ENCODE measurements at regions not wholly inside any gene's neighbourhood (a gene's known extent, or its start where the extent isn't known, plus 50 kb on each side); places are given as distances from the start of the nearest gene placed in this dataset.

GRCh38 chr4:119897260-119897659 is 169.4 kb downstream of the MAD2L1 start:
- in situ Hi-C loops (cut with HindIII; ENCODE audit: low pct_unique_long_range_greater_than_20kb, low sequenced_read_pairs), result no loop called here
- DNase-seq (ENCODE audit: low read depth in 1 of 2, low spot score in 1 of 2), result no peak
- TF ChIP-seq JUND (IDR thresholded peaks at IDR 0.05; ENCODE audit: low read depth), result no peak

- in situ Hi-C loops (cut with HindIII; ENCODE audit: low pct_unique_long_range_greater_than_20kb, low sequenced_read_pairs), result no loop called here
- no peak for TF ChIP-seq JUND (IDR thresholded peaks at IDR 0.05; ENCODE audit: low read depth)
- DNase-seq (ENCODE audit: low read depth in 1 of 2, low spot score in 1 of 2), result no peak
These were observed 171.9 kb downstream of the MAD2L1 start for GRCh38 chr4:119894650-119895208.

- in situ Hi-C loops (cut with HindIII; ENCODE audit: low pct_unique_long_range_greater_than_20kb, low sequenced_read_pairs), result no loop called here
- no peak for TF ChIP-seq JUND (IDR thresholded peaks at IDR 0.05; ENCODE audit: low read depth)
- DNase-seq (ENCODE audit: low read depth in 1 of 2, low spot score in 1 of 2), result no peak
These were observed 192.8 kb downstream of the MAD2L1 start for GRCh38 chr4:119873794-119874325.

- in situ Hi-C loops (cut with HindIII; ENCODE audit: low pct_unique_long_range_greater_than_20kb, low sequenced_read_pairs), result no loop called here
- no peak for TF ChIP-seq JUND (IDR thresholded peaks at IDR 0.05; ENCODE audit: low read depth)
These were observed 193.5 kb downstream of the MAD2L1 start for GRCh38 chr4:119873132-119873531.

GRCh38 chr4:119872371-119873016 is 194.2 kb downstream of the MAD2L1 start:
- in situ Hi-C loops (cut with HindIII; ENCODE audit: low pct_unique_long_range_greater_than_20kb, low sequenced_read_pairs), result no loop called here
- DNase-seq (ENCODE audit: low read depth in 1 of 2, low spot score in 1 of 2), result no peak
- TF ChIP-seq JUND (IDR thresholded peaks at IDR 0.05; ENCODE audit: low read depth), result no peak

More at GRCh38 chr4:119873132-119873531, 193.5 kb downstream of the MAD2L1 start:
- no peak for DNase-seq (ENCODE audit: low read depth in 1 of 2, low spot score in 1 of 2)

GRCh38 chr4:119870856-119871255 is 195.8 kb downstream of the MAD2L1 start:
- no peak for TF ChIP-seq JUND (IDR thresholded peaks at IDR 0.05; ENCODE audit: low read depth)
- in situ Hi-C loops (cut with HindIII; ENCODE audit: low pct_unique_long_range_greater_than_20kb, low sequenced_read_pairs), result no loop called here
- DNase-seq (ENCODE audit: low read depth in 1 of 2, low spot score in 1 of 2), result no peak

- DNase-seq (ENCODE audit: low read depth in 1 of 2, low spot score in 1 of 2), result no peak
- no peak for TF ChIP-seq JUND (IDR thresholded peaks at IDR 0.05; ENCODE audit: low read depth)
- in situ Hi-C loops (cut with HindIII; ENCODE audit: low pct_unique_long_range_greater_than_20kb, low sequenced_read_pairs), result no loop called here
These were observed 200.9 kb downstream of the MAD2L1 start for GRCh38 chr4:119865789-119866188.

GRCh38 chr4:119865389-119865788 is 201.3 kb downstream of the MAD2L1 start:
- no peak for TF ChIP-seq JUND (IDR thresholded peaks at IDR 0.05; ENCODE audit: low read depth)
- DNase-seq (ENCODE audit: low read depth in 1 of 2, low spot score in 1 of 2), result no peak
- in situ Hi-C loops (cut with HindIII; ENCODE audit: low pct_unique_long_range_greater_than_20kb, low sequenced_read_pairs), result no loop called here

- no peak for DNase-seq (ENCODE audit: low read depth in 1 of 2, low spot score in 1 of 2)
- in situ Hi-C loops (cut with HindIII; ENCODE audit: low pct_unique_long_range_greater_than_20kb, low sequenced_read_pairs), result no loop called here
- no peak for TF ChIP-seq JUND (IDR thresholded peaks at IDR 0.05; ENCODE audit: low read depth)
These were observed 204.9 kb downstream of the MAD2L1 start for GRCh38 chr4:119861731-119862130.

GRCh38 chr4:119858176-119858575 is 208.5 kb downstream of the MAD2L1 start:
- in situ Hi-C loops (cut with HindIII; ENCODE audit: low pct_unique_long_range_greater_than_20kb, low sequenced_read_pairs), result no loop called here
- TF ChIP-seq JUND (IDR thresholded peaks at IDR 0.05; ENCODE audit: low read depth), result no peak
- DNase-seq (ENCODE audit: low read depth in 1 of 2, low spot score in 1 of 2), result no peak

- in situ Hi-C loops (cut with HindIII; ENCODE audit: low pct_unique_long_range_greater_than_20kb, low sequenced_read_pairs), result no loop called here
- no peak for DNase-seq (ENCODE audit: low read depth in 1 of 2, low spot score in 1 of 2)
- TF ChIP-seq JUND (IDR thresholded peaks at IDR 0.05; ENCODE audit: low read depth), result no peak
These were observed 212.3 kb downstream of the MAD2L1 start for GRCh38 chr4:119854364-119854763.

- TF ChIP-seq JUND (IDR thresholded peaks at IDR 0.05; ENCODE audit: low read depth), result no peak
- DNase-seq (ENCODE audit: low read depth in 1 of 2, low spot score in 1 of 2), result no peak
- in situ Hi-C loops (cut with HindIII; ENCODE audit: low pct_unique_long_range_greater_than_20kb, low sequenced_read_pairs), result no loop called here
These were observed 215.0 kb downstream of the MAD2L1 start for GRCh38 chr4:119851649-119852048.

GRCh38 chr4:119841361-119841760 is 212.8 kb upstream of the PDE5A start:
- in situ Hi-C loops (cut with HindIII; ENCODE audit: low pct_unique_long_range_greater_than_20kb, low sequenced_read_pairs), result no loop called here
- DNase-seq (ENCODE audit: low read depth in 1 of 2, low spot score in 1 of 2), result no peak
- no peak for TF ChIP-seq JUND (IDR thresholded peaks at IDR 0.05; ENCODE audit: low read depth)

GRCh38 chr4:119835613-119835910 is 207.0 kb upstream of the PDE5A start:
- no peak for TF ChIP-seq JUND (IDR thresholded peaks at IDR 0.05; ENCODE audit: low read depth)
- in situ Hi-C loops (cut with HindIII; ENCODE audit: low pct_unique_long_range_greater_than_20kb, low sequenced_read_pairs), result no loop called here
- no peak for DNase-seq (ENCODE audit: low read depth in 1 of 2, low spot score in 1 of 2)
